Sciatic nerve (tissue), 2 donors: ENCODE measurements at regions not wholly inside any gene's neighbourhood (a gene's known extent, or its start where the extent isn't known, plus 50 kb on each side); places are given as distances from the start of the nearest gene placed in this dataset.
"Not testable (repeated sequence)": the region's sequence is repeated elsewhere in the genome, so short reads cannot be mapped to it uniquely, and the experiment has no call there.

Experiments used
- ATAC-seq: fragments of 200-7000 bp; cut with Tn5 transposase; one replicate; pipeline ENCODE4 v1.9.1; 2020; ENCODE audit warnings: mild to moderate bottlenecking, moderate library complexity
- DNase-seq: peaks from one replicate; pipeline ENCODE4 v3.0.0-alpha.2; 2020; ENCODE audit warnings: low spot score
- intact Hi-C: fragments of 100-400 bp; cut with DNase I; formaldehyde crosslinking; loops from one replicate; pipeline ENCODE4 v1.14.2; 2022
- donor health status: DM: no; HTN: no; CAD: no.
- donor health status: DM: no; HTN: no; CAD: no.

DNA sequence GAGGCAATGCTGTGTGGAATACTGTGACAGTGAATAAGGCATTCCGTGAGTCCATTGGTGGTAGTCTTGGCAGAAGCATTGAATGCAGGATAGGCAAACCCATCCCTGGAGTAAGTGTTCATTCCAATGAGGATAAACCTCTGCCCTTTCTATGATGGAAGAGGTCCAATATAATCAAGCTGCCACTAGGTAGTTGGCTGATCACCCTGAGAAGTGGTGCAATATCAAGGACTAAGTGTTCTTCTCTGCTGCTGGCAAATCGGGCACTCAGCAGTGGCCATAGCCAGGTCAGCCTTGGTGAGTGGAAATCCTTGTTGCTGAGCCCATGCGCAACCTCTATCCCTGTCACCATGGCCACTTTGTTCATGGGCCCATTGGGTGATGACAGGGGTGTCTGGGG, 70.1 kb downstream of the FBXO4 start:
- ATAC-seq (no peak), DNase-seq (no peak)
- intact Hi-C loops: no loop called here

DNA sequence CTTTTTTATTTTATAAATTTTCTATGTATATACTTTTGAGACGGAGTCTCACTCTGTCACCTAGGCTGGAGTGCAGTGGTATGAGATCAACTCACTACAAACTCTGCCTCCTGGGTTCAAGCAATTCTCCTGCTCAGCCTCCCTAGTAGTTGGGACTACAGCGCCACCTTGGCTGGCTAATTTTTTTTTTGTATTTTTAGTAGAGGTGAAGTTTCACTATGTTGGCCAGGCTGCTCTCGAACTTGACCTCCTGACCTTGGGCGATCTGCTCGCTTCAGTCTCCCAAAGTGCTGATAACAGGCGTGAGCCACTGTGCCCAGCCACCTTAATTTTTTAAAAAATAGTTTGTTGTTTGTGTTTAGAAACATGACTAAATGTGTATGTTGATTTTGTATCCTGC, 76.6 kb downstream of the FBXO4 start:
- intact Hi-C loops: no loop called here
- DNase-seq: no peak
- no peak for ATAC-seq

DNA sequence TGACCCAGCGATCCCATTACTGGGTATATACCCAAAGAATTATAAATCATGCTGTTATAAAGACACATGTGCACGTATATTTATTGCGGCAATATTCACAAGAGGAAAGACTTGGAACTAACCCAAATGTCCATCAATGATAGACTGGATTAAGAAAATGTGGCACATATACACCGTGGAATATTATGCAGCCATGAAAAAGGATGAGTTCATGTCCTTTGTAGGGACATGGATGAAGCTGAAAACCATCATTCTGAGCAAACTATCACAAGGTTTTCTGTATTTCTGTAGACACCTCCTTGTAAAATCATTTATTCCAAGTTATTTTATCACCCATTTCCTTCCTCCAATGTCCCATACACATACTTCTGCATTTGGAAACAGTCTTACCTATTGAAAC, 78.8 kb downstream of the FBXO4 start:
- intact Hi-C loops, ATAC-seq, DNase-seq: not testable (repeated sequence)

DNA sequence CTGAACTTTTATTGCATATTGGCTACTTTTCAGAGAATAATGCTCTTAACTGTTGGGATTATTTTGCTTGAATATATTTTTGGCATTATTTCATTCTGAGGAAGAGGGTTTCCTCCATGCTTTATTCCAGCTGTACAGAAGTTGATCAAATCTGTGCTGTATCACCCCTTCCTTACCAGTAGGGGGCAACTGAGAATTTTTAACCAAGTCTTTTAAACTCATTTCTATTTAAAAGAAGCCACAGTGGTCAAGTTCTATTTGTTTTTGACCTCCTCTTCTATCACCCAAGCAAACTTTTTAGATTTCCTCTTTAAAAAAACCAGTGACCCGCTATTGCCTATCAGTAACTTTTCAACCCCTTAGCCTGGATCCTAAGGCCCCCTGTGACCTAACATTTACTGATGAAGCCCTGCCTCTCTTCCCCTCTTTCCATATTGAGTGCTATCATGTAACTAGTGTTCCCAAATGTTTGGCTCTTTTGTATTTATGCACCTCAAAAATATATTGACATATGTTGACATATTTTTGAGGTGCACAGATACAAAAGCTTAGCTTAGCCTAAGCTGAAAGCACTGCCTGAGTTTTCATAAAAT, 80.6 kb downstream of the FBXO4 start:
- DNase-seq (no peak), ATAC-seq (no peak)
- intact Hi-C loops: no loop called here

DNA sequence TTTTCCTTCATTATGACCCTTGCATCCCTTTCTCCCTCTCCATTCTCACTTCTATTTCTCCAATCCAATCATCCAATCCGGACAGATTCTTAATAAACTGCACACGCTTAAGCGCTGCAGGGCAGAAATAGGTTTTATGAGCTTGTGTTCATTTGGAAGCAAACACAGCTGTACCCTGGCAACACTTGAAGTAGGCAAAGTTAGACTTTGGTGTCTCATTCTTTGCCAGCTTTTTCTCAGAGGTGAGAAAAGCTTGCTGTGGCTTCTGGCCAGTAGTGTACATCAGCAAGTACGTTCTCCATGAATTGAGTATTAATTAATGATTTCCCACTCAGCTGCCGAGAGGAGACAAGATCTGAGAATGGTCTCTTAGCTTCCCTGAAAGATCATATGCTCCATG, 88.5 kb downstream of the FBXO4 start:
- ATAC-seq: no peak
- intact Hi-C loops: no loop called here

DNA sequence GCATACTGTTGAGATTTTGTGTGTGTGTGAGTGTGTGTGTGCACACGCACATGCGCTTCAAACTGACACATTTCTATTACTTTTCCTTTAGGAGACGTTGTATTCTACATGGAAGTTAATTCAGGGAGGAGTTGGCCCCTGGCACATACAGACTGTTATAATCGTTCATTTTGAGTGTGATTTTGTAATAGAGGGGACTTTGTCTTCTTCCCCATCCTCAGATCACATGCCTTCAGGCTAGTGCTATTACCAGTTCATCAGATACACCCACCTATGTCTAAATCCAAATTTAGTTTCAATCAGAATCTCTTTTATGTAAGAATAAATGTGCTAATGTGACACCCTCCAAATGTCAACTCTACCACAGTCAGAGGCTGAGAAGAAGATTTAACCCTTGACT, 90.2 kb downstream of the FBXO4 start:
- ATAC-seq (no peak), DNase-seq (no peak)
- intact Hi-C loops: no loop called here

More for the DNA sequence above, 88.5 kb downstream of the FBXO4 start:
- DNase-seq: no peak

DNA sequence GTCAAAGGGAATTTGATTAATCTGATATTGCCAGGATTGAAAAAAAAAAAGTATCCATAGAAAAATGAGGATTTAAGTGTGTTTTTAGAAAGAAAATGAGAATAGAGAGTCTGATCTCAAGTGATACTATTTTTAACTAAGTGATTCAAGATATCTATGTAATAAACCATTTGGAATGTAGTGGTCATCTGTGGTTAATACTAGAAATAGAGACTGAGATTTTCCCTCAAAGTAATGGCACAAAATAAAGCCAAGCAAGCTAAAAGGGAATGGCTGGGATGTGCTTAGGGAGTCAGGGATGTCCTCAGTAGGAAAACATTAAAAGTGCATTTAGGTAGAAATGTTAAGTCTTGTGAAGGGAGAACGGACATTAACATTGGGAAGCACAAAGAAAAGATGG, 90.6 kb downstream of the FBXO4 start:
- intact Hi-C loops: no loop called here
- ATAC-seq (no peak), DNase-seq (no peak)

DNA sequence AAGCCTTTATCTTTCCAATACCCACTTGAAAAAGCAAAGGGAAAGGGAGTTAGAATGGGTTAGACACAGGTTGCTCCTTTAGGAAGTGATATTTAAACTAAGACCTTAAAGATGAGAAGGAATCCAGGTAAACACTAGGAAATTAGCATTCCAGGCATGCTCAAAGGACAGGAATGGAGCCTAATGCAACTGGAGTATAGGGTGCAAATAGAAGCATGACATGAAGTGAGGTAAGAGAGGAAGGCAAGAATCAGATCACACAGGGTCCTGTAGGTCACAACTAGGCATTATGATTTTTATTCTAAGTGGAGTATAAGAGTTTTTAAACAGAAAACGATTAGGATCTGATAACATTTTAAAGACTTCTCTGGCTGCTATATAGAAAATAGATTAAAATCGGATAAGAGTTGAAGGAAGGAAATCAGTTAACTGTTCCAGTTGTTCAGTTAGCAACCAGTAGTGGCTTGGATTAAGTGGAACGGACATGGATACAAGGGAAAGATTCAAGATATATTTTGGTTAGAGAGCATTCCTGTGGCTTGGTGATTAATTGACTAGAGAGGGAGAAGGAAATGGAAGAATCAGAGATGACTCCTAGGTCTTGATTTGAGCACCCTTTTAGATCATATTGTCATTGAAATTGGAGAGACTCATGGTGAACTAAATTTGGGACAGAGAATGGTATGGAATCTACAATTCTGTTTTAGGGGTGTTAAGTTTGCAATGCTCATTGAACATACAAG, 95.9 kb downstream of the FBXO4 start:
- intact Hi-C loops: no loop called here

DNA sequence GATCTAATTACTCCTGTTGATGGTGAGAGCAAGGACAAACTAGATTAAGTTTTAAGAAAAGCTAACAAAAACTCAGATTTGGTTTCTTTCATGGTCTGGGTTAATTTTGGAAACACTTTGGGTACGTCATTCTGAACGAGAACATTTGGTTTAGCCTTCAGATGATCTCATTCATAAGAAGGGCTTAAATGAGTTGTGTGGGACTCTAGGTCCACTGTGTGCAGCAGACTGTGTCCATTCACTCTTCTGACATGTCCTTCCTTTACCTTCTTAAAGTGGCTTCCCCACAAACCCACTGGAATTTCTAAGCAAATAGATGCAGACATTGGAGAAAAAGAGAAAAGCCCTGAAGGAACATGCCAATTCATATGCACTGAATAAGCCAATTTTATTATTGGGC, 96.8 kb downstream of the FBXO4 start:
- intact Hi-C loops: no loop called here
- DNase-seq: no peak
- no peak for ATAC-seq

More for the DNA sequence above, 95.9 kb downstream of the FBXO4 start:
- DNase-seq (no peak), ATAC-seq (no peak)

DNA sequence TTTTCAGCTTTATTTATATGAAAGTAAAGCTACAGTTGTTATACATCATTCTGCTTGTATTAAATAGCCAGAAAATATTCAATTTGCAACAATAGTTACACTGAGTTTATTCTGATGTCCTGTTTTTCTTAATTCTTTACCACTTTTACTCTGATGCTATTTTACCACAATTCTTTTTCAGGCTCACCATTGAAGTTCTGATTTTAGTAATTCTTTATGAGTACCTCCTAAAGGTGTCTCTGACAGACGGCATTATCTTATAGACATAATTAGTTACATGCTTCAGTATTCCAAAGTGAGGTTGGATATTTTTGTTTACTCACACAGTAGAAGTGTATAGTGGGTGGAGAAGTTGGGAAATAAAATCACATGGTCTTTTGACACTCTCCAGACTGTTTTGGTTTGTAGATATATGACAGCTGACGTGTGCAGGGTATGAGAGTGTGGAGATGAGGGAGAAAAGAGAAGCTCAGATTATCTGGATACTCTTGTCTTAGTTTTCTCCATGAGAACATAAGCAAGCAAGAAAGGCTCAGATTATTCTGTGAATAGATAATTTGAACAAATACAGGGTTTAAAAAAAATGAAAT, 97.4 kb downstream of the FBXO4 start:
- no peak for DNase-seq
- no peak for ATAC-seq
- intact Hi-C loops: no loop called here

DNA sequence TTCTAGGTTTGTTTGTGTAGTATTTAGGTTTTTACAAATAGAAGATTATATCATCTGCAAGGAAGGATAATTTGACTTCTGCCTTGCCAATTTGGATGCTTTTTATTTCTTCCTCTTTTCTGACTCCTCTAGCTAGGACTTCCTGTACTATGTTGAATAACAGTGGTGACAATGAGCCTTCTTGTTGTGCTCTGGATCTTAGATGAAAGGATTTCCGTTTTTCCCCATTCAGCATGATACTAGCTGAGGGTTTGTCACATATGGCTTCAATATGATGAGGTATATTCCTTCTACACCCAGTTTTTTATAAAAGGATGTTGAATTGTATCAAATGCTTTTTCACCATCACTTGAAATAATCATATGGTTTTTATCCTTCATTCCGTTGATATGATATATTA, 101.4 kb downstream of the FBXO4 start:
- intact Hi-C loops: no loop called here
- ATAC-seq: no peak
- DNase-seq: no peak

DNA sequence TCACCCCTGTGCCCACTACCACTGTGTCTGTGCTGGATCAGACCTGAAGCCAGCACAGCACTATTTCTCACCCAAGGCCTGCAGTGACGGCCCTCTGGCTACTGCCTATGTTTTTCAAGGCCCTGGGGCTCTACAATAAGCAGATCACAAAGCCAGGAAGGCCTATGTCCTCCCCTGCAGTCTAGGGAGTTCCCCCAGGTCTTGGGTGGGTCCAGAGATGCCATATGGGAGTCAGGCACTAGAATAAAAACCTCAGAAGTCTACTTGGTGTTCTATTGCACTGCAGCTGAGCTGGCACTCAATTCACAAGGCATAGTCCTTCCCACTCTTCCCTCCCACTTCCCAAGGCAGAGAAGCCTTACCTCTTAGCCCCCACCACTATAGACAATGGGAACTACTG, 107.1 kb downstream of the FBXO4 start:
- no peak for ATAC-seq
- DNase-seq: no peak
- intact Hi-C loops: no loop called here

DNA sequence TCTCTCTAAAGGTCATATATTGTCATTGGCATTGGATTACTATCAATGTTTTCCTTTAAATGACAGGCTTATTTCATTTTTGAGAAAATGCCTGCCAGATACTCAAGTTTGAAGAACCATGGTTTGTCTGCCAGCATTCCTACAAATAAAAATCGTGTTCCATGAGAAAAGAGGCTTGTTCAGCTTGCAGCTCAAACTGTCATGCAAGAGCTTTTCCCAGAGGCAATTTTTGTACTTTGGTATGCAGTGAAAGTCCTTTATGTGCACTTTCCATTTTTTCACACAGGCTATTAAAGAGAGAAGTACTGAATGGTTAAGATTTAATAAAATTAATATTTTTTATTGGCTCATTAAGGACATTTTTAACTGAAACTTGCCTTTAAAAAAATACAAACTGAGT, 110.4 kb downstream of the FBXO4 start:
- ATAC-seq: no peak
- intact Hi-C loops: no loop called here
- DNase-seq: no peak

DNA sequence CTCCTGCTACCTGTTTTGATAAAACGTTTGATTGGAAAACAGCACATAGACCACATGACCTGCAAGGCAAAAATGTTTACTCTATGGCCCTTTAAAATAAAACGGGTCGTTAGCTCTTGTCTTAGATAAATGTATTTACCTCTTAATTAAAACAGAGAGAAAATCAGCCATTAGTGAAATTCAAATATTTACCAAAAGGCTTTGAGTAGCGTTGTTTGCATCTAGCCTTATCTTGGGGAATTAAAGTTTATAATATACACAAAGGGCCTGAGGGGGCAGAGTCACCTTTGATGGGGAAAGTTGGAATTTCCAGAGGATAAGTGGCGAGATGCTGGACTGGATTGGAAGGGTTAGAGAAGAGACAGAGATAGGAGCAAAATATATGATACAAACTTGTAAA, 111.3 kb downstream of the FBXO4 start:
- intact Hi-C loops: no loop called here
- DNase-seq: no peak
- no peak for ATAC-seq

DNA sequence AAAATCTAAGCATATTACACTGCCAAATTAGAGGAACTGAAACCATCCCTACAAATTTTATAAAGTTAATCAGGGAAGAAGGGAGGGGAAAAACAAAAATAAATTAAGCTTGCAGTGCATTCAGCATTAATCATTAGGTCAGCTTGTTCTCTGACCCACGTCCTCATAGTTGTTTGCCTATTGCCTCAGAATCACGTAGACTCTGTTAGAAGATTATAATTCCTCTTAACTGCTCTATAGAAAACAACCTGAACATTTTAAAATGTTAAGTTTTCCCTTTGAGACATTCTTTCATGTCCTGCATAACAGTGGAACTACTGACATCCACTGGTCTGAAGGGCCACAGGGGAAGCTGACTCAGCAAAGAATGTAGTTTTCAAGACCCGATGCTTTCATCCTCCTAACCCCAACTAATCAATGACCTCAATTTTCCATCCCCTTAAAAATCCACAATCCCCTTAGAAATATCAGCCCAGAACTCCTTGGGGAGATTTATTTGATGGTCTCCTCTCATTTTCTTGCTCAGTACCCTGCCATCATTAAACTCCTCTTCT, 112.4 kb downstream of the FBXO4 start:
- ATAC-seq (no peak), DNase-seq (no peak)
- intact Hi-C loops: no loop called here

DNA sequence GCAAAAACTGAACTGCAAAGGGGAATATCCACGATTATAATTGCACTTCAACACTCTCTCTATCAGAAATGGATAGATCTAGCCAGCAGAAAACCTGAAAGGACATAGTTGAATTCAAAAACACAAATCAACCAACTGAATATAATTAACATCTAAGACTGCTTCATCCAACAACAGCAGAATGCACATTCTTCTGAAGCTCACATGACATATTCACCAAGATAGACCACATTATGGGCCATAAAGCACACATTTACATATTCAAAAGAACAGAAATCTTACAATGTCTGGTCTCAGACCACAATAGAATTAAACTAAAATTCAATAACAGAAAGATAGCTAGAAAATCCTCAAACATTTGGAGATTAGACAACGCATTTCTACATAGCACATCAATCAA, 118.3 kb downstream of the FBXO4 start:
- no peak for DNase-seq
- intact Hi-C loops: no loop called here
- ATAC-seq: no peak

DNA sequence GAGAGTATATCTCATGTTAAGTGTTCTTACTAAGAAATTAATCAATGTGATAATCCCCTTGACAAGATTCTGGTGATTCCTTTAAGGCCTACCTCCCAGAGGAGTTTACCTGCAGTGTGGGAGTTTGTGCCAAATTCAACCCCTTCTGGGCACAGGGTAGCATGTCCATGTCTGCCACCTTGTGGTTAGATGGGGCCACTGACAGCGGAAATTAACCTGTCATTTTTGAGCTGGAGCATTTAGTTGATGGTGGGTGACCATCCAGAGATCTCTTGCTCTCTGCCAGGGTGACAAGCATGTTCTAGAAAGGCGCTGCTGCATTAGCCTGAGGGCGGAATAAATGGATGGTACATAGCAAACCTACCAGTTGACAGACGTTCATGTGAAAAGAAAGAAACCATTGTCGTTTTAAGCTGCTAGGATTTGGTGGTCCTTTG, 132.2 kb downstream of the FBXO4 start:
- ATAC-seq: no peak
- intact Hi-C loops: no loop called here
- DNase-seq: no peak

DNA sequence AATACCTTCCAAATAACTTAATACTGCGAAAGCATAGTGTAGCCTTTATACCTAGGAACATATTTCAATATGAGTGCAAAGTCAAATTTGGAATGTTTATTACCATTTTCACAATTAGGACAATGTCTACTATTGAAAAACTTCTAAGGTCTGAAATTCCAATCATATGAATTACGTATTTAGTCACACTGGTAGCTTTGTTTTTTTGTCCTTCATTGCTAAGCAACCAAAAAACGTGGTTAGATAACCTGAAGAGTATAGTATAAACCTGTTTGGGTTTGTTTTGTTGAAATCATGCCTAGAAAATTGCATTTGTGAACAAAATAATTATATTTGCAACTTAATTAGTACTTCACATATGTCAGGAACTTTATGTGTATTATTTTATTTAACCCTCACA, 134.2 kb downstream of the FBXO4 start:
- intact Hi-C loops: no loop called here
- DNase-seq (no peak), ATAC-seq (no peak)

DNA sequence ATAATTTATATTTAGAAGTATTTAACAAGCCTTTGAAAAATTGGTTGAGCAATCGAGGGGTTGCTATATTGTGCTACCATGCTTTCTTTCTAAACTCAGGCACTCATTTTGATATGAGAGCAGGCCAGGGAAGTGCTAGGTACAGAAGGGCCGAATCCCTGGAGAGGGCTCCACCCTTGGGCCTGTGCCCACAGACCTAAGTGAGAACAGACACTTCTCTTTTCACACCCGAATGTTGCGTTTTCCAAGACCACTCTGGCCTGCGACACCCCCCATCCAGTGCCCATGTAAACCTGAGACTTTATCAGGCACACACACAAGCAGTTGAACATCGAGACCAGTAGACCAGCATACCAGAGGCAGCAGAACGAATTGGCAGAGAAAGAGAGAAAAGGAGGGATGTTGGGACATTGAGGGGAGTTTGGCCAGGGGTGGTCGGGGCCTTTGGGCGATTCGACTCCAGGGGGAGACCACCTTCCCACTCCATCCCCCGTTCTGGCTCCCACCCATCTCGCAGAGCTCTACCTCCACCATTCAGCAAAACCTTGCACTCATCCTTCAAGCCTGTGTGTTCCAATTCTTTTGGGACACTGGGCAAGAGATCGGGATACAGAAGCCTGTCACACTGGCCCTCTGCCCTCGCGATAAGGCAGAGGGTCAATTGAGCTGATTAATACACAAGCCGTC, 134.8 kb downstream of the FBXO4 start:
- DNase-seq (peak; percentile 39), ATAC-seq (no peak)
- intact Hi-C loops: no loop called here

DNA sequence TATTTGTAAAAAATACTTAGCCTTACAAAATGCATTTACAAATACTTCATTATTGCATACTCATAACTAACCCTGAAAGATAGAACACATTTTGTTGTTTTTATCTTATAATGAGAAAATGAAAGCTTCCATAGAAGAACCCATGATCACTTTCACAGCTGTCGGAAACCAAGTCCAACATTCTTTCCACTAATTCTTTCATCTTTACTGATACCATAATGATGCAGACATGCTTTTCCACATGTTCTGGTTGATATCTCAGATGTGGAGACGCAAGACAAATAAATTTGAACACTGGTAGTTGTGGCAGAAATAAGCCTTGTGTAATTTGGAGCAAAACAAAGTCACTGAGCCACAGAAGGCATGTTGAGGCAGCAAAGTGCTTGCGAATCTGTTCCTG, 136.0 kb downstream of the FBXO4 start:
- intact Hi-C loops: no loop called here
- ATAC-seq (no peak), DNase-seq (no peak)
